MG63 (cell line): ENCODE measurements at regions not wholly inside any gene's neighbourhood (a gene's known extent, or its start where the extent isn't known, plus 50 kb on each side); places are given as distances from the start of the nearest gene placed in this dataset.

Source experiments
- DNase-seq: peaks from one replicate; pipeline ENCODE4 v3.0.0-alpha.2; 2020
- H3K27me3 ChIP-seq: fragments of 250-450 bp; sonication (Bioruptor Pico); 2 replicates; pipeline ENCODE4 v1.5.1; 2020; ENCODE audit warnings: mild to moderate bottlenecking, moderate library complexity
- H3K36me3 ChIP-seq: fragments of 250-450 bp; sonication (Bioruptor Pico); 2 replicates; pipeline ENCODE4 v1.5.1; 2020; ENCODE audit warnings: mild to moderate bottlenecking, moderate library complexity
- H3K4me3 ChIP-seq: fragments of 250-450 bp; sonication (Bioruptor Pico); 2 replicates; pipeline ENCODE4 v1.5.1; 2020; ENCODE audit warnings: mild to moderate bottlenecking, moderate library complexity
- H3K9me3 ChIP-seq: fragments of 250-450 bp; sonication (Bioruptor Pico); 2 replicates; pipeline ENCODE4 v1.5.1; 2020; ENCODE audit warnings: mild to moderate bottlenecking, moderate library complexity

- DNase-seq = no peak
- no peaks in the 10 kb centered on the region for H3K36me3 ChIP-seq
- no peak overlapping the region for H3K4me3 ChIP-seq
- no peaks in the 10 kb centered on the region for H3K9me3 ChIP-seq
- H3K27me3 ChIP-seq = no peaks in the 10 kb centered on the region
Observed at GRCh38 chr7:20554072-20554471, 61.4 kb upstream of the ABCB5 start.

GRCh38 chr7:20556091-20556490 is 59.4 kb upstream of the ABCB5 start:
- Histone ChIP-seq H3K4me3 (no peak overlapping the region), H3K27me3 (no peaks in the 10 kb centered on the region), H3K9me3 (no peaks in the 10 kb centered on the region), H3K36me3 (no peaks in the 10 kb centered on the region)
- DNase-seq = no peak

- no peaks in the 10 kb centered on the region for H3K9me3 ChIP-seq
- no peak for DNase-seq
Observed at GRCh38 chr7:20557116-20557515, 58.4 kb upstream of the ABCB5 start.

GRCh38 chr7:20558963-20559716 is 56.3 kb upstream of the ABCB5 start:
- no peaks in the 10 kb centered on the region for H3K36me3 ChIP-seq
- no peak overlapping the region for H3K4me3 ChIP-seq
- H3K9me3 ChIP-seq = no peaks in the 10 kb centered on the region
- H3K27me3 ChIP-seq = no peaks in the 10 kb centered on the region
- no peak for DNase-seq

More at GRCh38 chr7:20557116-20557515, 58.4 kb upstream of the ABCB5 start:
- Histone ChIP-seq H3K36me3 (no peaks in the 10 kb centered on the region), H3K27me3 (no peaks in the 10 kb centered on the region), H3K4me3 (no peak overlapping the region)

GRCh38 chr7:20559883-20560282 is 55.6 kb upstream of the ABCB5 start:
- H3K27me3 ChIP-seq = no peaks in the 10 kb centered on the region
- no peak overlapping the region for H3K4me3 ChIP-seq
- no peak for DNase-seq
- H3K36me3 ChIP-seq = no peaks in the 10 kb centered on the region
- no peaks in the 10 kb centered on the region for H3K9me3 ChIP-seq

GRCh38 chr7:20560325-20561180 is 54.9 kb upstream of the ABCB5 start:
- H3K36me3 ChIP-seq = no peaks in the 10 kb centered on the region
- no peaks in the 10 kb centered on the region for H3K9me3 ChIP-seq
- DNase-seq = no peak
- no peaks in the 10 kb centered on the region for H3K27me3 ChIP-seq
- H3K4me3 ChIP-seq = no peak overlapping the region

- Histone ChIP-seq H3K4me3 (no peak overlapping the region), H3K27me3 (no peaks in the 10 kb centered on the region), H3K9me3 (no peaks in the 10 kb centered on the region), H3K36me3 (no peaks in the 10 kb centered on the region)
- no peak for DNase-seq
Observed at GRCh38 chr7:20561466-20561865, 54.0 kb upstream of the ABCB5 start.

- H3K4me3 ChIP-seq = no peak overlapping the region
- H3K27me3 ChIP-seq = no peaks in the 10 kb centered on the region
- no peaks in the 10 kb centered on the region for H3K9me3 ChIP-seq
- DNase-seq = no peak
- H3K36me3 ChIP-seq = no peaks in the 10 kb centered on the region
Observed at GRCh38 chr7:20561908-20562307, 53.6 kb upstream of the ABCB5 start.

GRCh38 chr7:20562461-20562860 is 53.0 kb upstream of the ABCB5 start:
- no peaks in the 10 kb centered on the region for H3K9me3 ChIP-seq
- DNase-seq = no peak
- no peaks in the 10 kb centered on the region for H3K36me3 ChIP-seq
- no peaks in the 10 kb centered on the region for H3K27me3 ChIP-seq
- H3K4me3 ChIP-seq = no peak overlapping the region
